PFSK-1 (cell line): ENCODE measurements at regions not wholly inside any gene's neighbourhood (a gene's known extent, or its start where the extent isn't known, plus 50 kb on each side); places are given as distances from the start of the nearest gene placed in this dataset.

Source experiments
- FOXP2 ChIP-seq: optimal IDR thresholded peaks from 2 replicates; pipeline ENCODE3; 2011; ENCODE audit warnings: borderline replicate concordance, control low read depth, inconsistent platforms; ENCODE audit not compliant: insufficient read depth; ENCODE audit errors: extremely low read length, extremely low read depth
- POLR2AphosphoS5 ChIP-seq: IDR thresholded peaks from 2 replicates; pipeline ENCODE4 v1.6.1; 2012; ENCODE audit warnings: low read depth, mild to moderate bottlenecking, control low read depth, low read length, moderate library complexity
- REST ChIP-seq, 2 experiments: IDR thresholded peaks; 2 replicates each; pipeline versions ENCODE4 v1.6.1 to v1.8.0; 2011 to 2012; ENCODE audit warnings: low read depth in 2 of 2, low read length in 2 of 2, control low read depth in 1 of 2, inconsistent platforms in 1 of 2, mild to moderate bottlenecking in 1 of 2, moderate library complexity in 1 of 2; ENCODE audit not compliant: insufficient read depth in 1 of 2
- SIN3A ChIP-seq: IDR thresholded peaks from 2 replicates; pipeline ENCODE4 v1.6.1; 2012; ENCODE audit warnings: mild to moderate bottlenecking, low read length, moderate library complexity, borderline replicate concordance; ENCODE audit not compliant: insufficient read depth
- TAF1 ChIP-seq: IDR thresholded peaks from 2 replicates; pipeline ENCODE4 v1.6.1; 2012; ENCODE audit warnings: low read length, control low read depth, borderline replicate concordance; ENCODE audit not compliant: insufficient read depth

- TF ChIP-seq TAF1: no peak
- TF ChIP-seq FOXP2: no peak
- no peak for TF ChIP-seq SIN3A
- TF ChIP-seq REST (IDR thresholded peaks at IDR 0.05; ENCODE audit: insufficient read depth in 1 of 2, low read depth in 2 of 2, low read length in 2 of 2): no peak
- TF ChIP-seq POLR2AphosphoS5: no peak
These were observed 869.6 kb downstream of the MAT2B start for GRCh38 chr5:164375051-164375450.

- TF ChIP-seq REST (IDR thresholded peaks at IDR 0.05; ENCODE audit: insufficient read depth in 1 of 2, low read depth in 2 of 2, low read length in 2 of 2): no peak
- TF ChIP-seq FOXP2: no peak
- TF ChIP-seq POLR2AphosphoS5: no peak
- no peak for TF ChIP-seq SIN3A
- no peak for TF ChIP-seq TAF1
These were observed 871.4 kb downstream of the MAT2B start for GRCh38 chr5:164376843-164377242.

GRCh38 chr5:164377746-164378145 is 872.3 kb downstream of the MAT2B start:
- TF ChIP-seq FOXP2 (no peak), SIN3A (no peak), POLR2AphosphoS5 (no peak)

GRCh38 chr5:164383662-164384061 is 878.2 kb downstream of the MAT2B start:
- TF ChIP-seq TAF1 (no peak), FOXP2 (no peak), REST (IDR thresholded peaks at IDR 0.05; ENCODE audit: insufficient read depth in 1 of 2, low read depth in 2 of 2, low read length in 2 of 2) (no peak), POLR2AphosphoS5 (no peak), SIN3A (no peak)

- no peak for TF ChIP-seq FOXP2
- no peak for TF ChIP-seq REST (IDR thresholded peaks at IDR 0.05; ENCODE audit: insufficient read depth in 1 of 2, low read depth in 2 of 2, low read length in 2 of 2)
- no peak for TF ChIP-seq TAF1
- TF ChIP-seq SIN3A: no peak
- no peak for TF ChIP-seq POLR2AphosphoS5
These were observed 887.1 kb downstream of the MAT2B start for GRCh38 chr5:164392531-164392930.
